ENCODE measurements at regions not wholly inside any gene's neighbourhood (a gene's known extent, or its start where the extent isn't known, plus 50 kb on each side); places are given as distances from the start of the nearest gene placed in this dataset.

- TF ChIP-seq CTCF (conservative IDR thresholded peaks at IDR 0.05), result no peak
- TF ChIP-seq EZH2 (IDR thresholded peaks at IDR 0.05; ENCODE audit: low read depth), result no peak
Measured at GRCh38 chr6:140758169-140758877, 1374.4 kb upstream of the GJE1 start.

Measured in PC-9 (cell line).